ENCODE measurements at regions not wholly inside any gene's neighbourhood (a gene's known extent, or its start where the extent isn't known, plus 50 kb on each side); places are given as distances from the start of the nearest gene placed in this dataset.

GRCh38 chr21:35417762-35418161, 368.7 kb upstream of the RUNX1 start:
- no peaks in the 10 kb centered on the region for H3K4me1 ChIP-seq (ENCODE audit: control insufficient read depth, insufficient read depth, low read length)
- ChIA-PET POLR2A (no interaction called here), CTCF (interaction anchor here (0.7 to 1.7 kb wide), 2 partner anchors 17 to 123 kb away, joined by 3 to 4 read pairs; no protein-coding TSS in a partner anchor)
- no peak overlapping the region for H3K4me3 ChIP-seq (ENCODE audit: low read depth, low read length)
- TF ChIP-seq ZNF561 (tag by site-specific recombination; IDR thresholded peaks at IDR 0.05; ENCODE audit: borderline replicate concordance): no peak
- TF ChIP-seq ZNF146 (tag by site-specific recombination; IDR thresholded peaks at IDR 0.05): peak; percentile 68; the same call in 1 of the 2 replicates
- H3K9me3 ChIP-seq (ENCODE audit: control insufficient read depth, insufficient read depth, low read depth, low read length): no peaks in the 10 kb centered on the region
- H3K36me3 ChIP-seq (ENCODE audit: control insufficient read depth in 2 of 2, insufficient read depth in 1 of 2, low read length in 2 of 2): no peaks in the 10 kb centered on the region
- no peak overlapping the region for H3K27ac ChIP-seq (ENCODE audit: extremely low read depth, low read depth, low read length)

GRCh38 chr21:35416866-35417489, 367.9 kb upstream of the RUNX1 start:
- CTCF ChIA-PET: interaction anchor here (0.6 to 1.7 kb wide), 3 partner anchors 17 to 422 kb away, joined by 3 to 4 read pairs (median 4); no protein-coding TSS in a partner anchor
- Histone ChIP-seq H3K36me3 (ENCODE audit: control insufficient read depth in 2 of 2, insufficient read depth in 1 of 2, low read length in 2 of 2) (no peaks in the 10 kb centered on the region), H3K4me1 (ENCODE audit: control insufficient read depth, insufficient read depth, low read length) (no peaks in the 10 kb centered on the region), H3K27ac (ENCODE audit: extremely low read depth, low read depth, low read length) (no peak overlapping the region), H3K4me3 (ENCODE audit: low read depth, low read length) (no peak overlapping the region), H3K9me3 (ENCODE audit: control insufficient read depth, insufficient read depth, low read depth, low read length) (no peaks in the 10 kb centered on the region)
- TF ChIP-seq ZNF335 (tag by site-specific recombination; conservative IDR thresholded peaks at IDR 0.05): no peak
- TF ChIP-seq ZNF596 (tag by site-specific recombination; IDR thresholded peaks at IDR 0.05): no peak
- TF ChIP-seq ZNF549 (tag by site-specific recombination; IDR thresholded peaks at IDR 0.05): no peak
- POLR2A ChIA-PET: no interaction called here

- no peaks in the 10 kb centered on the region for H3K4me1 ChIP-seq (ENCODE audit: control insufficient read depth, insufficient read depth, low read length)
- TF ChIP-seq ZIC2 (tag by site-specific recombination; IDR thresholded peaks at IDR 0.05): peak; percentile 60
- peak; percentile 30; the same call in 1 of the 2 replicates for TF ChIP-seq TRIM28 (IDR thresholded peaks at IDR 0.05; ENCODE audit: borderline replicate concordance, low read length)
- TF ChIP-seq ZNF169 (tag by site-specific recombination; IDR thresholded peaks at IDR 0.05): no peak
- TF ChIP-seq ZBTB7A (tag by site-specific recombination; IDR thresholded peaks at IDR 0.05; ENCODE audit: low read depth): no peak
- H3K36me3 ChIP-seq (ENCODE audit: control insufficient read depth in 2 of 2, insufficient read depth in 1 of 2, low read length in 2 of 2): no peaks in the 10 kb centered on the region
- no peak overlapping the region for H3K4me3 ChIP-seq (ENCODE audit: low read depth, low read length)
- CTCF ChIA-PET: interaction anchor here (0.6 to 0.7 kb wide), 2 partner anchors 614 to 831 kb away, joined by 3 to 4 read pairs; no protein-coding TSS in a partner anchor
- no peak overlapping the region for H3K27ac ChIP-seq (ENCODE audit: extremely low read depth, low read depth, low read length)
- no peaks in the 10 kb centered on the region for H3K9me3 ChIP-seq (ENCODE audit: control insufficient read depth, insufficient read depth, low read depth, low read length)
- POLR2A ChIA-PET: no interaction called here
Measured at GRCh38 chr21:35414507-35415139, 365.5 kb upstream of the RUNX1 start.

GRCh38 chr21:35414056-35414455, 365.0 kb upstream of the RUNX1 start:
- CTCF ChIA-PET: no interaction called here
- Histone ChIP-seq H3K36me3 (ENCODE audit: control insufficient read depth in 2 of 2, insufficient read depth in 1 of 2, low read length in 2 of 2) (no peaks in the 10 kb centered on the region), H3K9me3 (ENCODE audit: control insufficient read depth, insufficient read depth, low read depth, low read length) (no peaks in the 10 kb centered on the region), H3K4me1 (ENCODE audit: control insufficient read depth, insufficient read depth, low read length) (no peaks in the 10 kb centered on the region), H3K4me3 (ENCODE audit: low read depth, low read length) (no peak overlapping the region), H3K27ac (ENCODE audit: extremely low read depth, low read depth, low read length) (no peak overlapping the region)
- POLR2A ChIA-PET: no interaction called here
- no peak for TF ChIP-seq ZBTB17 (tag by site-specific recombination; IDR thresholded peaks at IDR 0.05)
- no peak for TF ChIP-seq MZF1 (tag by site-specific recombination; IDR thresholded peaks at IDR 0.05; ENCODE audit: borderline replicate concordance)
- TF ChIP-seq ZNF530 (tag by site-specific recombination; IDR thresholded peaks at IDR 0.05; ENCODE audit: low read depth): no peak
- no peak for TF ChIP-seq ZNF280D (tag by site-specific recombination; IDR thresholded peaks at IDR 0.05)
- no peak for TF ChIP-seq ZNF639 (tag by site-specific recombination; IDR thresholded peaks at IDR 0.05)
- no peak for TF ChIP-seq SP3 (tag by site-specific recombination; IDR thresholded peaks at IDR 0.05)
- no peak for TF ChIP-seq ZNF146 (tag by site-specific recombination; IDR thresholded peaks at IDR 0.05)
- no peak for TF ChIP-seq ZNF362 (tag by site-specific recombination; IDR thresholded peaks at IDR 0.05)
- no peak for TF ChIP-seq ZNF114 (tag by site-specific recombination; IDR thresholded peaks at IDR 0.05)
- no peak for TF ChIP-seq ZNF239 (tag by site-specific recombination; IDR thresholded peaks at IDR 0.05)
- TF ChIP-seq PRDM6 (tag by site-specific recombination; IDR thresholded peaks at IDR 0.05): no peak
- no peak for TF ChIP-seq ZNF416 (tag by site-specific recombination; IDR thresholded peaks at IDR 0.05)

All from HEK293 (cell line).